NT2/D1 (cell line): ENCODE measurements at regions not wholly inside any gene's neighbourhood (a gene's known extent, or its start where the extent isn't known, plus 50 kb on each side); places are given as distances from the start of the nearest gene placed in this dataset.

Experiments
- SUZ12 ChIP-seq: IDR thresholded peaks from 2 replicates; pipeline ENCODE4 v1.6.1; 2011; ENCODE audit not compliant: insufficient read length, insufficient read depth; ENCODE audit errors: extremely low read depth
- YY1 ChIP-seq: IDR thresholded peaks from 2 replicates; pipeline ENCODE4 v1.6.1; 2011; ENCODE audit not compliant: insufficient read length, insufficient read depth
- ZNF274 ChIP-seq: IDR thresholded peaks from 2 replicates; pipeline ENCODE4 v1.6.1; 2011; ENCODE audit warnings: mild to moderate bottlenecking, low read depth, low read length

DNA sequence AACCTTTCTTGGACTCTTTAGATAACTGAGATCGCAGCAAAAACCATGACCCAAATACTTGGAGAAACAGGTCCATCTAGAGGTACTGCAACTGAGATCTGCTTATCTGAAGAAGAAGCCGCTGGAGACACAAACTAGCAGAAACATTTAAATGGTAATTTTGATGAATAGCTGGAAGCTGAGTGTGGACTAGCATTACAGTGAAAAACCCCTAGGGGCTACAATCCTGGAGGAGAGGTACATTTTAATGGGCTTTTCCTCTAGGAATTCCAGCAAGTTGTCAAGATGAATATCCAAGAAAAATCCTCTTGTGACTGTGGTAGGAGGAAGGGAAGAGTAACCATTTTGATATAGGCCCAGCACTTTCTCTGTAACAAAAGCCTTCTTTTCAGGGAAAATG is 592.5 kb upstream of the GRIA3 start:
- no peak for TF ChIP-seq ZNF274
- TF ChIP-seq SUZ12: no peak
- no peak for TF ChIP-seq YY1
